SK-N-SH (cell line): ENCODE measurements at regions not wholly inside any gene's neighbourhood (a gene's known extent, or its start where the extent isn't known, plus 50 kb on each side); places are given as distances from the start of the nearest gene placed in this dataset.

Experiments
- CTCF ChIA-PET: fragments of 300-600, 350-600 bp; formaldehyde crosslinking; extraction: SDS; loops from one replicate; lab custom pipeline; 2021; lab: Yijun Ruan, JAX
- POLR2A ChIA-PET: fragments of 350-600 bp; sonication (Branson Sonifier 250); formaldehyde crosslinking; extraction: SDS; loops from one replicate; lab custom pipeline; 2020; ENCODE audit warnings: antibody characterized with exemption, inconsistent platforms; lab: Yijun Ruan, JAX
- DNase-seq: peaks from one replicate; pipeline ENCODE4 v3.0.0; 2012
- H2AFZ ChIP-seq: fragments of 200-600 bp; sonication (generic); 2 replicates; pipeline ENCODE4 v1.8.1; 2016; ENCODE audit warnings: antibody characterized with exemption, mild to moderate bottlenecking, low read depth
- H3F3A ChIP-seq: fragments of 200-600 bp; sonication (generic); replicated peaks from 2 replicates; pipeline ENCODE3; 2016; ENCODE audit warnings: antibody characterized with exemption, mild to moderate bottlenecking; ENCODE audit not compliant: insufficient read depth
- H3K27ac ChIP-seq, 2 experiments: fragments of 200-500 bp in 1 of 2; fragments of 200-600 bp in 1 of 2; sonication (Bioruptor generic) in 1 of 2; sonication (generic), shearing (Covaris generic) in 1 of 2; 2 replicates each; pipeline versions ENCODE4 v1.5.1 to v1.6.1; 2014 to 2016; ENCODE audit warnings: low read depth in 2 of 2, inconsistent platforms in 1 of 2, low read length in 1 of 2, mild to moderate bottlenecking in 1 of 2, mixed read lengths in 1 of 2
- H3K27me3 ChIP-seq: fragments of 200-600 bp; sonication (generic), shearing (Covaris generic); 2 replicates; pipeline ENCODE4 v1.6.1; 2016; ENCODE audit warnings: mixed run types; ENCODE audit not compliant: insufficient read depth
- H3K36me3 ChIP-seq, 2 experiments: fragments of 200-500 bp in 1 of 2; fragments of 200-600 bp in 1 of 2; sonication (Bioruptor generic) in 1 of 2; sonication (generic) in 1 of 2; replicated peaks in 1 of 2; 2 replicates each; pipeline versions ENCODE3 to v1.5.1; 2014 to 2016; ENCODE audit warnings: low read length in 1 of 2, mild to moderate bottlenecking in 1 of 2; ENCODE audit not compliant: insufficient read depth in 2 of 2, control insufficient read depth in 1 of 2
- H3K4me1 ChIP-seq, 2 experiments: fragments of 200-500 bp in 1 of 2; fragments of 200-600 bp in 1 of 2; sonication (Bioruptor generic) in 1 of 2; sonication (generic), shearing (Covaris generic) in 1 of 2; 2 replicates each; pipeline versions ENCODE4 v1.5.1 to v1.6.1; 2014 to 2016; ENCODE audit warnings: low read depth in 1 of 2, low read length in 1 of 2, mixed run types in 1 of 2; ENCODE audit not compliant: insufficient read depth in 2 of 2, control insufficient read depth in 1 of 2
- H3K4me2 ChIP-seq: fragments of 200-600 bp; sonication (generic), shearing (Covaris generic); 2 replicates; pipeline ENCODE4 v1.6.1; 2017; ENCODE audit warnings: mixed run types
- H3K4me3 ChIP-seq, 2 experiments: fragments of 200-500 bp in 1 of 2; fragments of 200-600 bp in 1 of 2; sonication (Bioruptor generic) in 1 of 2; sonication (generic), shearing (Covaris generic) in 1 of 2; 2 replicates each; pipeline versions ENCODE4 v1.5.1 to v1.8.1; 2014 to 2016; ENCODE audit warnings: low read depth in 2 of 2, inconsistent platforms in 1 of 2, low read length in 1 of 2, mild to moderate bottlenecking in 1 of 2, mixed read lengths in 1 of 2, moderate library complexity in 1 of 2
- H3K79me2 ChIP-seq: fragments of 200-600 bp; sonication (generic); 2 replicates; pipeline ENCODE4 v1.8.1; 2017; ENCODE audit warnings: mild to moderate bottlenecking; ENCODE audit not compliant: insufficient read depth
- H3K9ac ChIP-seq: fragments of 200-600 bp; sonication (generic); 2 replicates; pipeline ENCODE4 v1.6.1; 2017; ENCODE audit warnings: mixed run types
- H3K9me2 ChIP-seq: fragments of 200-600 bp; sonication (generic); 2 replicates; pipeline ENCODE4 v1.6.1; 2017; ENCODE audit warnings: mixed run types
- H3K9me3 ChIP-seq: fragments of 200-600 bp; sonication (generic); 2 replicates; pipeline ENCODE4 v1.6.1; 2017; ENCODE audit warnings: mixed run types, mild to moderate bottlenecking, moderate library complexity
- H4K20me1 ChIP-seq: fragments of 200-600 bp; sonication (generic); 2 replicates; pipeline ENCODE4 v1.6.1; 2017; ENCODE audit warnings: mild to moderate bottlenecking, mixed run types; ENCODE audit not compliant: insufficient read depth
- CTCF ChIP-seq: fragments of 200-600 bp; sonication (generic); IDR thresholded peaks from 2 replicates; pipeline ENCODE4 v1.6.1; 2017; ENCODE audit warnings: antibody characterized with exemption, mild to moderate bottlenecking, moderate library complexity
- EZH2phosphoT487 ChIP-seq: fragments of 200-600 bp; sonication (generic); IDR thresholded peaks from 2 replicates; pipeline ENCODE4 v1.6.1; 2017; ENCODE audit warnings: low read depth, mixed run types, mild to moderate bottlenecking, antibody characterized with exemption, moderate library complexity, borderline replicate concordance
- FOSL2 ChIP-seq: IDR thresholded peaks from 2 replicates; pipeline ENCODE4 v1.4.0; 2012; ENCODE audit warnings: low read depth, mild to moderate bottlenecking, moderate library complexity, borderline replicate concordance
- FOXJ3 ChIP-seq: sonication (generic); formaldehyde crosslinking; IDR thresholded peaks from 2 replicates; pipeline ENCODE4 v1.5.1; 2020; ENCODE audit warnings: mild to moderate bottlenecking, missing genetic modification reagents
- GABPA ChIP-seq: IDR thresholded peaks from 2 replicates; pipeline ENCODE4 v1.4.0; 2012; ENCODE audit warnings: low read depth, mild to moderate bottlenecking
- GATA2 ChIP-seq: sonication (generic); formaldehyde crosslinking; IDR thresholded peaks from 2 replicates; pipeline ENCODE4 v1.5.0; 2020; ENCODE audit warnings: mild to moderate bottlenecking, missing genetic modification reagents
- IRF3 ChIP-seq: fragments of 150-350 bp; IDR thresholded peaks from 2 replicates; pipeline ENCODE4 v1.6.1; 2016; ENCODE audit warnings: mild to moderate bottlenecking, low read depth, low read length
- JUND ChIP-seq: IDR thresholded peaks from 2 replicates; pipeline ENCODE4 v1.4.0; 2012
- MAX ChIP-seq: IDR thresholded peaks from 2 replicates; pipeline ENCODE4 v1.4.0; 2012; ENCODE audit warnings: low read depth
- MEF2A ChIP-seq: IDR thresholded peaks from 2 replicates; pipeline ENCODE4 v1.4.0; 2012; ENCODE audit warnings: low read depth, borderline replicate concordance
- MXI1 ChIP-seq: IDR thresholded peaks from 2 replicates; pipeline ENCODE4 v1.6.1; 2012; ENCODE audit warnings: mild to moderate bottlenecking, low read depth, low read length, improper control_type of control experiment
- NFIC ChIP-seq: IDR thresholded peaks from 2 replicates; pipeline ENCODE4 v1.4.0; 2012; ENCODE audit warnings: borderline replicate concordance
- PBX3 ChIP-seq: IDR thresholded peaks from 2 replicates; pipeline ENCODE4; 2012
- POLR2AphosphoS5 ChIP-seq: IDR thresholded peaks from 2 replicates; pipeline ENCODE4 v1.6.1; 2012; ENCODE audit warnings: low read depth, low read length
- RCOR1 ChIP-seq: fragments of 150-350 bp; IDR thresholded peaks from 2 replicates; pipeline ENCODE4 v1.6.1; 2017; ENCODE audit warnings: antibody characterized with exemption, low read length
- RFX5 ChIP-seq: IDR thresholded peaks from 2 replicates; pipeline ENCODE4 v1.6.1; 2012; ENCODE audit warnings: mild to moderate bottlenecking, improper control_type of control experiment, low read length
- RXRA ChIP-seq: IDR thresholded peaks from 2 replicates; pipeline ENCODE4 v1.4.0; 2012; ENCODE audit warnings: low read depth, mild to moderate bottlenecking, borderline replicate concordance
- SIN3A ChIP-seq: IDR thresholded peaks from 2 replicates; pipeline ENCODE4 v1.6.1; 2012; ENCODE audit warnings: low read depth, mild to moderate bottlenecking, low read length, moderate library complexity, borderline replicate concordance
- SMC3 ChIP-seq: IDR thresholded peaks from 2 replicates; pipeline ENCODE4 v1.6.1; 2012; ENCODE audit warnings: low read depth, low read length, improper control_type of control experiment
- TAF1 ChIP-seq: IDR thresholded peaks from 2 replicates; pipeline ENCODE4 v1.6.1; 2012; ENCODE audit warnings: low read depth, mild to moderate bottlenecking, low read length, moderate library complexity, borderline replicate concordance
- TEAD4 ChIP-seq: IDR thresholded peaks from 2 replicates; pipeline ENCODE4 v1.4.0; 2012; ENCODE audit warnings: mild to moderate bottlenecking, borderline replicate concordance; ENCODE audit not compliant: insufficient read depth
- USF2 ChIP-seq: fragments of 150-350 bp; IDR thresholded peaks from 2 replicates; pipeline ENCODE4 v1.6.1; 2017; ENCODE audit warnings: antibody characterized with exemption, low read length, low read depth, borderline replicate concordance
- YY1 ChIP-seq: IDR thresholded peaks from 2 replicates; pipeline ENCODE4 v1.4.0; 2012; ENCODE audit warnings: low read depth, mild to moderate bottlenecking
- WGBS: methylation state at CpG from one replicate; pipeline ENCODE4 v1.1.6; 2017; ENCODE audit warnings: low lambda C conversion rate; 5-methylcytosine and 5-hydroxymethylcytosine counted together

- TF ChIP-seq CTCF: no peak
- no peak for TF ChIP-seq SIN3A
- no peak for TF ChIP-seq FOSL2
- no peak for TF ChIP-seq EZH2phosphoT487
- TF ChIP-seq RXRA: no peak
- TF ChIP-seq MXI1: no peak
- no peak for TF ChIP-seq POLR2AphosphoS5
- no peak for TF ChIP-seq TAF1
- TF ChIP-seq RFX5: no peak
- TF ChIP-seq NFIC: no peak
- TF ChIP-seq GABPA: no peak
- no peak for TF ChIP-seq GATA2 (CRISPR knock-in tag)
These were observed 180.0 kb downstream of the PLPP3 start (continued) for GRCh38 chr1:56399326-56399725.

GRCh38 chr1:56397811-56398231 is 181.5 kb downstream of the PLPP3 start:
- Histone ChIP-seq H3K36me3 (no peaks in the 10 kb centered on the region), H3K9ac (no peak overlapping the region), H3K9me2 (no peaks in the 10 kb centered on the region), H3K4me1 (no peaks in the 10 kb centered on the region), H3K4me2 (no peak overlapping the region), H3K27ac (no peak overlapping the region), H3K4me3 (no peak overlapping the region), H3F3A (no peaks in the 10 kb centered on the region), H2AFZ (no peak overlapping the region), H3K9me3 (no peaks in the 10 kb centered on the region), H3K79me2 (no peaks in the 10 kb centered on the region), H4K20me1 (no peaks in the 10 kb centered on the region), H3K27me3 (no peaks in the 10 kb centered on the region)
- CTCF ChIA-PET: interaction anchor here (1.8 kb wide), 1 partner anchor 11 kb away, joined by 6 read pairs; no protein-coding TSS in a partner anchor
- DNase-seq: no peak
- TF ChIP-seq SIN3A: no peak
- TF ChIP-seq YY1: no peak
- no peak for TF ChIP-seq FOXJ3 (CRISPR knock-in tag)
- no peak for TF ChIP-seq IRF3
- no peak for TF ChIP-seq TEAD4
- no peak for TF ChIP-seq PBX3
- TF ChIP-seq TAF1: no peak
- no peak for TF ChIP-seq RCOR1
- no peak for TF ChIP-seq GATA2 (CRISPR knock-in tag)
- TF ChIP-seq CTCF: no peak
- no peak for TF ChIP-seq RFX5
- TF ChIP-seq MEF2A: no peak
- TF ChIP-seq JUND: no peak
- no peak for TF ChIP-seq EZH2phosphoT487
- TF ChIP-seq SMC3: no peak
- no peak for TF ChIP-seq POLR2AphosphoS5
- no peak for TF ChIP-seq USF2
- no peak for TF ChIP-seq MAX
- no peak for TF ChIP-seq RXRA
- WGBS: 62% methylated on average over 2 of the region's 2 CpGs
- POLR2A ChIA-PET: no interaction called here
